ENCODE measurements at regions not wholly inside any gene's neighbourhood (a gene's known extent, or its start where the extent isn't known, plus 50 kb on each side); places are given as distances from the start of the nearest gene placed in this dataset.

GRCh38 chrX:40156470-40157227, 58.9 kb upstream of the BCOR start:
- DNase-seq, result no peak

GRCh38 chrX:40155589-40156469, 58.1 kb upstream of the BCOR start:
- DNase-seq, result no peak

DNA sequence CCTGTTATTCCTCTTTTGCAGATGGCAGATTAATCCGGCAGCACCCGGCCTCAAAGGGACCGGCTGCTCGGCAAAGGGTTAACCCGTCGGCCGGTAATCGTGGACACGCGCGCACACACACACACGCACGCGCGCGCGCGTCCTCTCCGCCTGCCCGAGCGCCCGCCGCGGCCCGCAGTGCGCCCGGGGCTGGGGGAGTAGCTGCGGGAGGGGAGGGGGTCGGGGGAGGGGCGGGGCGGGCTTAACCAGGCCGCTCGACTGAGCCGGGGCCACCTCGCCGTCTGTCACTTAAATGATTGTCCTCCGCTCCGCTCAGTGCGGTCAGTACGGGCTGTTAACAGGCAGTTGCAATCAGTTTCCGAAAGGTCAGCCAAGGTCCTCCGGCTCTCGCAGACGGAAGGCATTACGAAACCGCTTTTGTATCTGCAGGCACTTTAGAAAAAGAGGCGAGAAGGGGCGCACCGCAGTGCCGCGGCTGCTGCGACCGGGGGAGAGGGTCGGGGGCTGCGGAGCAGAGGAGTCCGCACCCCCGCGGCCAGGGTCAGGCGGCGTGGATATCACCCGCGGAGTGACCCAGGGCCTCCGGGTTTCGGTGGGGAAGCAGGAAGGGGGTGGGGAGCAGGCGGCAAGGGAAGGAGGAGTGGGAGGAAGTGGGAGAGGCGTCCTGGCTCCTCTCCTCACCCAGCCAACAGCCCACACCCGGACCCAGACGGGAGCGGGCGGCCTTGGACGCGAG, 57.3 kb upstream of the BCOR start:
- peak; percentile 50 for DNase-seq

DNA sequence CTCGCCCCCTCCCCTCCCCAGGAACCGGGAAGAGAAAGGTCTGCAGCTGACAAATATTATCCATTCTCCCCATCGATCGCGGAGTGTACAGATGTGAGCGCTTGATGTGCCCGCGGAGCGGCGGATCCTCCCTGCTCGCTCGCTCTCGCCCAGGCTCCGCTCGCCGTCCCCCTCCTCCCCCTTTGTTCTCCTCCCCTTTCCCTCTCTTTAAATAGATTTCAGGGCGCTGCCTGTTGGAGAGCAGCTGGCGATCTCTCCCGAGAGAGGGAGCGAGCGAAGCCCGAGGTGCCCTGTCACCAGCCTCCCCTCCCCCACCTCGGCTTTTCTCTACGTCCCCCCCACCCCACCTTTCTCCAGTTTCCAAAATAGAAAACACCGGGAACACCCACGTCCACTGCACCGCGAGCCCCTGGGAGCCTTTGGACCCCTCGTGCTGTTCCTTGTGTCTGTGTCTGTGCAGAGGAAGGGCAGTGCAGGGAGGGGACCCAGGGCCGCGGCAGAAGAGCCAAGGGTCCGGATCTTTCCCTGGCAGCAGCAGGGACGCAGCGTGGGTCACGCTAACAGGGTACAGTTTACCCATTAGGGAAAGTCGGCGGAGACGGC, 56.6 kb upstream of the BCOR start:
- DNase-seq, result peak; percentile 50

DNA sequence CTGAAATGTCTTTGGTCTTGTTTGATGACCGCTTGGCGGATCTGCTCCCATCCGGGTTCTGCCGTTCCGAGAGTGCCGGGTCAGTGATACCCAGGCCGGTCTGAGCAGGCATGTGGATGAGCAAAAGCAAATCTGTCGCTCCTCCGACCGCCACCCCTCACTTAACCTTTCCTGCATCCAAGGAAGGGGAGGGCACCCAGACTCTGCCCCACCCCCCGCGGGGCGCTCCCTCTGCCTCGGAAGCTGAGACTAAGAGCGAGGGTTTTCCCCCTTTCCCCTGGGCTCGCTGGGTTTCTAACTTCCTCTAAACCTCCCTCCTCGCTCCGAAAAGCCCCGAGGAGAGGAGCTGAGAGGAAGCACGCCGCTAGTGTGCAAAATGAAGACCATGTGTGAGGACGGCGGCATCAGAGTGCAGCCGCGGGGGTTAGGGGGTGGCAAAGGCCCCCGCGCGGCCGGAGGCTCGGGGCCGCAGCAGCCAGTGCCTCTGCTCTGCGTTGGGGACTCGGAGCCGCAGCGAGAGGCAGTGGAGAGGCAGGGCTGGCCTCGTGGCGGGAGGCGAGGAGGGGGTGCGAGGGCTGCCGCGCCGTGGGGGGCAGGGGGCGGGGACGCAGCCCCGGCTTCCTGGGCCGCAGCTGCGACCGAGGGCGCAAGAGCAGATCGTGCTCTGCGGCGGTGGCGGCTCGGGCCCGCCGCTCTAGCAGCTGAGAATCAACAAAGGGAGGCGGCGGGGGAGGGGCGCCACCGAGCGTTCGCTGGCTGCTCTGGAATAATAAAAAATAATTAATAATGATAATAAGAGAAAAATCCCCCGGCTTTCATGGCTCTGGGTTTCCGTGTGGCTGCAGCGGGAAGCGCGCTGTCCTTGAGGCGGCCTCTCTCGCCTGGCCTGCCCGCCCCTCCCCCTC, 55.8 kb upstream of the BCOR start:
- DNase-seq, result peak; percentile 30

GRCh38 chrX:40152741-40153344, 55.1 kb upstream of the BCOR start:
- DNase-seq, result no peak

- DNase-seq, result no peak
Observed at GRCh38 chrX:40152173-40152711, 54.5 kb upstream of the BCOR start.

- peak; percentile 62 for DNase-seq
Observed at GRCh38 chrX:40151211-40152172, 53.7 kb upstream of the BCOR start.

- no peak for DNase-seq
Observed at GRCh38 chrX:40150503-40150902, 52.7 kb upstream of the BCOR start.

- no peak for DNase-seq
Observed at GRCh38 chrX:40149286-40150175, 51.8 kb upstream of the BCOR start.

DNA sequence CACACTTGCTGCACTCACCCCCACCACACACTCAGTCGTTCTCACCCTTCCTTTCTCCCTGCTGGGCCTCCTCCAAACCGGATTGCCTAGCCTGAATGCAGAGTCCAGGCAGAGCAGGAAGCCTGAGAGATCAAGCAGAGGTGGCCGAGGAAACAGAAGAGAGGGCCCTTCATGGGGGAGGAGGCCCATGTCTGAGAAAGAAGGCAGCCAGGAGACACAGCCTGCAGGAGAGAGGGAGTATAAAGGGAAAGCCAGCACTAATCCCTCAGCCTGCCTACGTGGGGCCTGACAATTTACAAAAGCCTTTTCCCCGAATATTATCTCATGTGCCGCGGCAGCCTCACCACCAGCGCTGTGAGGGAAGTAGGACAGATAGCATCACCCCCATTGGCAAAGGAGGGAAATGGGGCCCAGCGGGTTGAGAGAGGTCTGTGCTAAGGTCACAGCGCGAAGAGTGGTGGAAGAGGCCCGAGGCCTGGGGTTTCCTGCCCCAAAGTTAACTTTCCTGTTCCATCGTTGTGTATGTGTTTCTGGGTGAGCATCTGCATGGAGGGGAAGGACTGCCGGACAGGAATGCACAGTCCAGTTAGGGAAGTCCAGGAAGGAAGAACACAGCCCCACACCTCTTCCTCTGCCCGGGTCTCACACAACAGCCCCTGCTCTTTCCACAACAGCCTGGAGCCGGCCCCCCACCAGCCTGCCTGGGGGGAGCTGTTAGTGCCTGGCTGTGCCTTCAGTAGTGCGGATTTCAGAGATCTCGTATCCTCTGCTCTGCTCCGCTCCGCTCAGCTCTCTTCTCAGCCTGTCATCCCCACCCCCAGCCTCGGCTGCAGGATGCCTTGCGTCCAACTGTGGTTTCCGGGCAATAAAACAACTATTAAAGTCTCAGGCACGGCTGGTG, 50.9 kb upstream of the BCOR start:
- no peak for DNase-seq

DNA sequence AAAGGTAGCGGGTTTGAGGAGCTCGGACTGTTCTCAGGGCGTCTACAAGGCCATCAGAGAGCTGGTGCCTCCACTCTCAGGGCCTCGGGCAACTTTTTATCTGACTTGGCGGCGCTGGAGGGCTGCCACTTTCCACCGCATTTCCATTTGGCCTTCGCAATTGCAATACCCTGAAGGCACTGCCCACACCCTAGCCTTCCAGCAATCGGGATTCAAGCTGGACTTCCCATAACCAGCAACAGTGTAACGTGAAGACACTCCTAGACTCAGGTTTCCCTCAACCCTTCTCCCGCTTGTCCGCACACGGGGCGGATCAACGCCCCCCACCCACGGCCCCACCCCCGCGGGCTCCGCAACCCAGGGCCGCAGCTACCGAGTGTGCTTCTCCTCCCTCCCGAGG, 50.2 kb upstream of the BCOR start:
- DNase-seq, result no peak

Data from NCI-H2029 (cell line).